GM19025 (cell line): ENCODE measurements at regions not wholly inside any gene's neighbourhood (a gene's known extent, or its start where the extent isn't known, plus 50 kb on each side); places are given as distances from the start of the nearest gene placed in this dataset.
A peak's percentile ranks its signal among the peaks of the same experiment; 100 is the strongest.

Experiments used
- ATAC-seq: cut with Tn5 transposase; IDR thresholded peaks from one replicate; pipeline ENCODE4 v1.9.1; 2021; ENCODE audit warnings: mild to moderate bottlenecking, low read depth, moderate library complexity; ENCODE audit not compliant: unreplicated experiment

- no peak for ATAC-seq
Measured at GRCh38 chr4:62414563-62414962, 1214.4 kb downstream of the ADGRL3 start.

DNA sequence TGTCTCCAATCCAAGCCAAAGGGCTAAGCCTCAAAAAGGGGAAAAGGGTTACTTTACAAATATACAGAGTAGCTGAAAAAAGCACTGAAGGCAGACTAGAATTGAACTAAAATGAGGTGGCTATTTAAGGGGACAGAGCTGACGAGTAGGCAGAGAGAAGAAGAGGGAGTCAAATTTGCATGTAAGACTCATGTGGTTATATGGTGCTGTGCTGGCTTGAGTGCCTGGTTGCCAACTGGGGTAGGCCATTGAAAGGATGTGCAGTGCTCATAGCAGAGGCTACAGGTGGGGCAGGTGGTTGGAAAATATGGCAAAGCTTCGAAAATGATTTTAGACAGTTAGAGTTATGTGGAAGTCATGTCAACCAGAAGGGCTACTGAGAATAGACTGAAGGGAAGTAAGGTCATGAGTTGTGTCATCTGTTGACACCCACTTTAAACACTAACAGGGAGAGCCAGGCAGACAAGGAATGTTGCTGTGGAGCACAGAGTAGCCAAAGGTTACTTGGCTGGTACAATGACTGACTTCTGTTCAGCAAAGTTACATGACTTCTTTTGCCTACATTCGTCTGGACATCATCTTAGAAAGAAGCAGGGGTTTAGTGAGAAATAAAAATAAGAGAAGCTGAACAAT lies 1210.4 kb downstream of the ADGRL3 start:
- no peak for ATAC-seq

GRCh38 chr4:62408454-62408853 lies 1208.3 kb downstream of the ADGRL3 start:
- ATAC-seq: no peak

DNA sequence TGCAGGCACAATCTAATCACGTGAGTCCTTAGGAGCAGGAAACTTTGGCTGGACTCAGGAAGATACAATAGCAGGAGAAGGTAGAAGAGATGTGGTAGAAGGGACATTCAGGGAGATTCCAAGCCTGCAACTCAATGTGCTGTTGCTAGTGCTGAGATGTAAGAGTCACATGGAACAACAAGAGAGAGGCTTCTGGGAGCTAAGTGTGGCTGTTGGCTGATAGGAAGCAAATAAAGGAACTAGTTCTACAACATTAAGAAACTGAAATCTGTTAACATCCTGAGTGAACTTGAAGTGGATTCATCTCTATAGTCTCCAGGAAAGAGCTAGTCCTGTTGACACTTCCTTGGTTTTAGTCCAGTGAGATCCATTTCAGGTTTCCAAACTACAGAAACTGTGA lies 1207.4 kb downstream of the ADGRL3 start:
- ATAC-seq: no peak

DNA sequence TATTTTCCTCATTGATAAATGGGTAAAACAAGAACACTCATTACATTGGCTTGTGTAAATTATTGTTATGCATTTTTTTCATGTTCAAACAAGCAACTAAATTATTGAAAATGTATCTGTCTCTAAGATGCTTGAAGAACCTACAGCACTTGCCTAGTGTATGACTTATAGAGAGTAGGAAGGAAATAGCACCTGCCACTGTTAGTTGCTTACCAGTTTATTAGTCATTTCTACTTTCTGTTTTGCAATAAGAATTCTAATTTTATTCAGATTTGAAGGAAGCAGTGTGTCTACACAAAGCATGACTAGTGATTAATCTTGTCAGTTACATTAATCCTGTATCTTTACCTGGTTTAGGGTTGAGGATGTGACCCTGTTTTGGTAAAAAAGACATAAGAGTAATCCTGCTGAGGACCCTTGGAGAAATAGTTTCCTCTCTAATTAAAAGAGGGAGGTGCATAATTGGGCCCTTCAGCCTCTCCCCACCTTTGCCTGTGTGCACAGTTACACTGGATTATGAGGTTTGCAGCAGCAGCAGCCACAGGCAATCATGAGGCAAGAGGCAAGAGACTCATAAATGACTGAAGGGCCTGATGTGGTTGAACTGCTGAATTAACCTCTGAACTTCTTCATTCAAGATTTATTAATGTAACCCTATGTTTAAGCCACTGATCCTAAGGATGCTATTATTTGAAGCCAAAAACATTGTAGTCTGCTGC lies 1202.1 kb downstream of the ADGRL3 start:
- ATAC-seq: no peak

GRCh38 chr4:62399242-62399641 lies 1199.1 kb downstream of the ADGRL3 start:
- ATAC-seq: peak; percentile 59

DNA sequence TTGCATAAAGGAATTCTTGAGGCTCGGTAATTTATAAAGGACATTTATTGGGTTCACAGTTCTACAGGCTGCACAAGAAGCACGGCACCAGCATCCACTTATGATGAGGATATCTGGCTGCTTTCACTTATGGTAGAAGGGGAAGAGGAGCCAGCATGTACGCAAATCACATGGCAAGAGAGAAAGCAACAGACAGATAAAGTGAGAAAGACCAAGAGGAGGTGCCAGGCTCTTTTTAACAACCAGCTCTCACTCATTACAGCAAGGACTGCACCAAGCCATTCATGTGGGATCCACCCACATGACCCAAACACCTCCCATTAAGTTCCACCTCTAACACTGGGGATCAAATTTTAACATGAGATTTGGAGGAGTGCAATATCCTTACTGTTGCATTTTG lies 1198.2 kb downstream of the ADGRL3 start:
- ATAC-seq: no peak

DNA sequence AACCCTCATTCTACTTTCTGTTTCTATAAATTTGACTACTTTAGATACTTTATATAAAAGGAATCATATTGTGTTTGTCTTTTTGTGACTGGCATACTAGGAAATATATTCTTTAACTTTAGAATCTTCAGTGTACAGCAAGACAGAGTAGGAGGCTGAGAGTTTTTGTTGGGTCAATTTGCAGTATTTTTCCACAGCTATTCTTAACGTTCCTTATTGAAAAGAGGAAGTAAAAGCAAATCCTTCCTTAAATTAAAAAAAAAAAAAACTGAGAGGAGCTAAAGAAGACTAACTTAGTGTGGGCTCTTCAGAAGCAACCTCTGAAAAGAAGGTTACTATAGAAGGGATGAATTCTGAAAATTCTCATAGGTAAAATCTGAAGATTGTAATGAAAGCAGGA lies 1194.6 kb downstream of the ADGRL3 start:
- ATAC-seq: no peak

DNA sequence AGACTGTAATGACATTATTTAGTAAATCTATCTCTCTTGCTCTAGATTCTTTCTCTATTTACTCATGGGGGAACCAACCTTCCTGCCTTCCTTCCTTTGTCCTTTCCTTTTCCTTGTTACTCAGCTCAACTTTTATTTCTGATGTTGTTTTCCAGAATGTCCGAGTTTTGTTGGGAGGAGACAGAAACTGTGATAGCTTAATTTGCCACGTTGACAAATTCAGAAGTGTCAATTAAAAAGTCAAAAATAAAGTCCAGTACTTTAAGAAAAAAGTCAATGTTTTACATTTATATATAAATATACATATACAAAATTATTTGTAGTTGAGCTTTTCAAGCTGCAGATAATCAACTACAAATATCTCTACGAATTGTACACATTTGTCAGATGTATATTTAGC lies 1187.7 kb downstream of the ADGRL3 start:
- ATAC-seq: no peak

DNA sequence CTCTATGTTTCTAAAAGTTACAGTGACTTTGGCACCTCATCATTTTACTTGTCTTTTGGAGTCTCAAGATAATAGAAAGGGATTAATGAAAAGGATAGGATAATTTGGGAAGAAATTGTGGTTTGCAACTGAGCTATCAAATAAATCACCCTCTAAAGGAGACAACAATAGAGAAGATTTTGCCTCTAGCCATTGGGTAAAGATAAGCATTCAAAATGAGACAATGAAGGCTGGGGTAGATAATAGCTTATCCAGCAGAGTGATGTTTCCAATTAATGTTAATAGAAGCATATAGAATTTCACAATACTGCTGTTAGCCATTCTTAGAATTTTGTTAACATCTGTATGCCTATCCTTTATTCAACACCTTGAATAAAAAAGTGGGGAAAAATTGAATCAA lies 1177.6 kb downstream of the ADGRL3 start:
- no peak for ATAC-seq

DNA sequence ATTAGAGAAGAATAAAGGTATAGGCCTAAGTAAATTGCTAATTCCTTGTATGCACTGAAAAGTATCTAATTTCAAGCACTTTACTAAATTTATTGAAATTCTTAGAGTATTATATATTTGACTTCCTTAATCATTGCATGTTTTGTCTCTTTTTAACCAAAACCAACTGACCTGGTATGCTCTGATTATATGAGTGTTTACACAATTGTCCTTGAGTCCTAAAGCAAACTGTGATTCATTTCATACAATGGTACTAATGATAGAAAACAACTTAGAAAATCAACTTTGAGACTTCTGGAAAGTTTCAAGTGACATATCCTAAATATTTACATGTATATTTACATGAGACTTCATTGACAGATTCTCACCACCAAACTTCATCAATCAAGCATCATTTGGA lies 1177.1 kb downstream of the ADGRL3 start:
- no peak for ATAC-seq

GRCh38 chr4:62366939-62367338 lies 1166.8 kb downstream of the ADGRL3 start:
- no peak for ATAC-seq

DNA sequence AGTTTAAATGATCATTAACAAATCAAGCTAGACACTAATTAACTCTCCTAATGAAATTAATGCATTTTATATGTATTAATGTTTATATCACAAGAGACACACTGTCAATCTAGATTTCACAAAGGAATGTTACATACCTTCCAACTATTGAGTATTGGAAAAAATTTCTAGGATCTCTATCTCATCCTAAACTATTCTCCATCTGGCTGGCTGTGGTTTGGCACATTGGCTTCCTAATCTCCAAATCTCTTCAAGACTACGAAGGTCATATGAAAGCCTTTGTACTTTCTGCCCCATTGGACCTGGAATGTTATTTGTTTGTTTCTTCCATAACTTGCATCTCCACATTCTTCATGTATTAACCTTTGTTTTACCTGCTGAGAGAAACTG lies 1160.0 kb downstream of the ADGRL3 start:
- ATAC-seq: no peak

GRCh38 chr4:62359441-62360155 lies 1159.5 kb downstream of the ADGRL3 start:
- ATAC-seq: no peak

GRCh38 chr4:62344915-62345314 lies 1144.8 kb downstream of the ADGRL3 start:
- no peak for ATAC-seq

DNA sequence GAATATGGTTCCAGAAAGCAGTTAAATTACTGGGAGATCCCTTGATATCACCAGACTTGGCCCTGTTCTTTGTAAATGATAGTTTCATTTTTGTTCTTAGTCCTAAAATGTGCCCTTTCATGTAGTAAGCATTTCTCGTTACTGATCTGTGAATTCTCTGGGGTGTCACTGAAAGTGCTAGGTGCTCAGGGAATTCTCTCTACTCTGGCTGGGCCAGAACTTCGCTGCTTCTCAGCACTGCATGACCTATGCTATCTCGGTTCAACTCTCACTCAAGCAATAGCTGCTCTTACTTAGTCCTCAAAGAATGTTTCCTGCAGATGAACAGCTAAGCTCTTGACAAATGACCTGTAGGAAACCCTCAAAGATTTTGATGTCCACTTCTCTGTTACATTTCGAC lies 1144.3 kb downstream of the ADGRL3 start:
- ATAC-seq: no peak

DNA sequence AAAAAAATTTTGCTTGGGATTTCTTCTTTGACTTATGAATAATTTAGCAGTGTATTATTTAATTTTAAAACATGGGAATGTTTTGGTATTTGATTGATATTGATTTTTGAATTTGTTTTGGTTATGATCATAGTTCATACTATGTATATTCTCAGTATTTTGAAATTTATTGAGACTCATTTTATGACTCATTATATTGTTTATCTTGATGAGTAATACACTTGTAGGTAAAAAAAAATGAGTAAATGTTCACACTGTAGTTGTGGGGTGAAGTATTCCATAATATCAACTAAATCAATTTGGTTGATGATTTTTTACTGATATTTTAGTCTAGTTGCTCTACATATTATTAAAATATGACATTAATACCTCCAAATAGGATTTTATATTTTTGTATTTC lies 1142.2 kb downstream of the ADGRL3 start:
- no peak for ATAC-seq

DNA sequence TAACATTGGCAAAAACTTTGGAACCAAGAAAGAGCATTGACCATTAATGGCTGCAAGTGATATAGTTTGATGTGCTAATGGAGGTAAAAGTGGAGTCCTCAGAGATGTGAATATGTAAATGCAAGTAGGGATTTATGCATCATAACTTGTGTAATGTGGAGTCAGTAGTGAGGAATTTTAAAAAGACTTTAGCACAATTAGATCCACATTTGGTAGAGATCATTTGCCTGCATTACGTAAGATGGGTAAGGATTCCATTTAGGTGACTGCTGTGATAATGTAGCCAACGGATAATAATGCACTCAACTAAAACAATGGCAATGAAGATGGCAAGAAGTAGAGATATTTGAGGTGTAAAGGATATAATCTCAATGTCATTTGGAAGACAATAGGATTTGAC lies 1128.4 kb downstream of the ADGRL3 start:
- ATAC-seq: no peak

DNA sequence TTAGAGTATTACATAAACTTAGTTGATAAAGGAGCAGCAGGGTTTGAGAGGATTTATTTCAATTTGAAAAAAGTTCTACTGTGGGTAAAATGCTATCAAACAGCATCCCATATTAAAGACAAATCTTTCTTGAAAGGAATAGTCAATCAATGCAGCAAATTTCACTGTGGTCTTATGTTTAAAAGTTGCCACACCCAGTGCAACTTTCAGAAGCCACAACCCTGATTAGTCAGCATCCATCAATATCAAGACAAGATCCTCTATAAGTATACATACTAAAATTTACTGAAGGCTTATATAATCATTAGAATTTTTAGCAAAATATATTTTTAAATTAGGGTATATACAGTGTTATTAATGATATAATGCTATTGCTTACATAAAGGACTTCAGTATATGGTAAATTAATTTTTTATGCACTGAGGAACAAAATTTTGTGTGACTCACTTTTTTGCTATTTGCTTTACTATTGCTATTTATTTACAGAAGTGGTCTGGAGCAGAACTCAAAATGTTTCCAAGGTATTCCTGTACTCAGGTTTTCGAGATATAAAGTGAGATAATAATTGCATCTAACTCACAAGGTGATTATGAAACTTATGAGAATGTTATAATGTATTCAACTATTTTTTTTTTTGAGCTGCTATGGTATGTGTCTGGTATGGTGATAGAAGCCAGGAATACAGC lies 1127.6 kb downstream of the ADGRL3 start:
- ATAC-seq: no peak

DNA sequence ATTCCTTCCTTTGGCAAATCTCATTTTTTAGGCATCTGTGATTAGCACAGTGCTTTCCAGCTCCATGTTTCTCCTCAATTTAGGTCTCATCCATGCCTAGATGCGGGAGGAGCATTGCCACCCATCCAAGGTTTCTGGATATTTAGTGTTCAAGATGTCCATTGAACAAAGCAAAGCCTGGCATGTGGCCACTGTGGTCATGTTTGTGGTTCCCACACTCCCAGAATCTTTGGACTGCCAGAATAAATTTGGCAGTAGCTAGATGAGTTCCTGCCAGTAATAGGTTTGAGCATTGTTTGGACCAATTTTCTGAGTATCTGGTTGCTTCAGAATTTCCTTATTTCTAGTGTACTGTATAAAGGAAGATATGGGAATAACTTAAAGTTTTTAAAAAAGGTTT lies 1124.1 kb downstream of the ADGRL3 start:
- ATAC-seq: no peak

DNA sequence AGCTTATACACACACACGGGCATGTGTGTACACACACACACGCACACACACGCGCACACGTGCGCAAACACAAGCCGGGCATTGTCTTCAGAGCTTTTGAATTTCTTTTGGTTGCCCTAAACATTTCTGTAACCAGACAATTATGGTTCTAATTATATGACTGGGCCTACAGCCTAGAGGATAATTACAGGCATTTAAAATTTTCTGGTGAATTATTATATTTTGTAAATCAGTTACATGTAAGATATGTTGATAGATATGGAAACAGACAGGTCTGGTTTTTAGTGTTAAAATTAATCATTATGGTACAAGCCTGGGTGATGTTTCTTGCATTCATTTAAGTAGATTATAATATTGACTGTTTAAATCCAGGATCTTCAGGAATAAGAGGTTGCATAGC lies 1120.5 kb downstream of the ADGRL3 start:
- ATAC-seq: no peak
